ENCODE measurements at regions not wholly inside any gene's neighbourhood (a gene's known extent, or its start where the extent isn't known, plus 50 kb on each side); places are given as distances from the start of the nearest gene placed in this dataset.

DNA sequence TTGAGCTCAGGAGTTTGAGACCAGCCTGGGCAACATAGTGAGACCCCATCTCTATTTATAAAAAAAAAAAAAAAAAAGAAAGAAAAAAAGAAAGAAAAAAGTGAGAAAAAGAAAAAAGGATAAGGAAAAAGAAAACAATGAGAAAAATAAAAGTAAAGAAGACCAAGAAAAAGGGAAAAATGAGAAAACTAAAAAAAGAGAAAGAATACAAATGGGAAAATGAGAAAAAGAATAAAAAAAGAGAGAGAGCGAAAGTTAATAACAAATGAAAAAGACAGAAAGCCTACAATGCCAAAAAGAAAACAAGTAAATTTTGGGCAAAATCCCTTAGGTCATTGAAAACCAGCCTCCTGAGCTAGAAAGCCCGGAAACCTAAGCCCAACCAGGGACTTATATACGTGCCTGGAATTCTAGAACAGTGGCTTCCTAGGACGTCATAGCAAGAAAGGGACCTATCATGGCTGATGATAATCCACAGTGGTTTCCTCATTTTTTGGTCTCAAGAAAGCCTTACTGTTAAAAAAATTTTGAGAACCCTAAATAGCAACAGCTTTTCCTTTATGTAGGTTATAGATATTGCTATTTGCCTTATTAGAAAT lies 131.7 kb upstream of the CLINT1 start:
- Histone ChIP-seq H2AFZ (ENCODE audit: low read length) (no peak overlapping the region), H3K9ac (ENCODE audit: insufficient read depth, low read length) (no peak overlapping the region), H3K27ac (ENCODE audit: insufficient read depth, low read length) (no peak overlapping the region), H3K36me3 (ENCODE audit: control insufficient read depth, insufficient read depth, low read length) (no peaks in the 10 kb centered on the region), H3K9me3 (ENCODE audit: control insufficient read depth, insufficient read depth, low read depth, low read length) (no peaks in the 10 kb centered on the region), H3K27me3 (ENCODE audit: control insufficient read depth, insufficient read depth, low read length) (no peaks in the 10 kb centered on the region), H3K4me3 (replicated peaks in 1 of 4; ENCODE audit: control extremely low read depth in 1 of 4, insufficient read depth in 1 of 4, low read depth in 3 of 4, low read length in 4 of 4) (no peak overlapping the region), H4K20me1 (ENCODE audit: control insufficient read depth, extremely low read depth, insufficient read depth, low read length) (no peaks in the 10 kb centered on the region), H3K79me2 (ENCODE audit: control insufficient read depth, insufficient read depth, low read length) (no peaks in the 10 kb centered on the region), H3K4me2 (ENCODE audit: extremely low read depth, insufficient read depth, low read length) (no peak overlapping the region), H3K4me1 (ENCODE audit: control insufficient read depth, extremely low read depth, insufficient read depth, low read length) (no peaks in the 10 kb centered on the region)
- TF ChIP-seq EZH2 (IDR thresholded peaks at IDR 0.05; ENCODE audit: low read length, missing control alignments) (no peak), CTCF (conservative IDR thresholded peaks at IDR 0.05 in 1 of 2, IDR thresholded peaks at IDR 0.05 in 1 of 2; ENCODE audit: low read depth in 1 of 2, low read length in 2 of 2) (no peak)
- DNase-seq (ENCODE audit: low read depth in 2 of 2), result no peak

- no peak overlapping the region for H3K27ac ChIP-seq (ENCODE audit: insufficient read depth, low read length)
- H4K20me1 ChIP-seq (ENCODE audit: control insufficient read depth, extremely low read depth, insufficient read depth, low read length), result no peaks in the 10 kb centered on the region
- peak in 1 of 2 donors; percentile 39 for DNase-seq (ENCODE audit: low read depth in 2 of 2)
- H2AFZ ChIP-seq (ENCODE audit: low read length), result no peak overlapping the region
- no peaks in the 10 kb centered on the region for H3K9me3 ChIP-seq (ENCODE audit: control insufficient read depth, insufficient read depth, low read depth, low read length)
- H3K79me2 ChIP-seq (ENCODE audit: control insufficient read depth, insufficient read depth, low read length), result no peaks in the 10 kb centered on the region
- no peak overlapping the region for H3K9ac ChIP-seq (ENCODE audit: insufficient read depth, low read length)
- H3K36me3 ChIP-seq (ENCODE audit: control insufficient read depth, insufficient read depth, low read length), result no peaks in the 10 kb centered on the region
- no peaks in the 10 kb centered on the region for H3K27me3 ChIP-seq (ENCODE audit: control insufficient read depth, insufficient read depth, low read length)
- TF ChIP-seq CTCF (conservative IDR thresholded peaks at IDR 0.05 in 1 of 2, IDR thresholded peaks at IDR 0.05 in 1 of 2; ENCODE audit: low read depth in 1 of 2, low read length in 2 of 2) (no peak), EZH2 (IDR thresholded peaks at IDR 0.05; ENCODE audit: low read length, missing control alignments) (no peak)
- H3K4me2 ChIP-seq (ENCODE audit: extremely low read depth, insufficient read depth, low read length), result no peak overlapping the region
- no peaks in the 10 kb centered on the region for H3K4me1 ChIP-seq (ENCODE audit: control insufficient read depth, extremely low read depth, insufficient read depth, low read length)
- H3K4me3 ChIP-seq (replicated peaks in 1 of 4; ENCODE audit: control extremely low read depth in 1 of 4, insufficient read depth in 1 of 4, low read depth in 3 of 4, low read length in 4 of 4), result no peak overlapping the region
Measured at GRCh38 chr5:157989296-157989695, 130.4 kb upstream of the CLINT1 start.

- Histone ChIP-seq H3K27ac (ENCODE audit: insufficient read depth, low read length) (no peak overlapping the region), H3K4me3 (replicated peaks in 1 of 4; ENCODE audit: control extremely low read depth in 1 of 4, insufficient read depth in 1 of 4, low read depth in 3 of 4, low read length in 4 of 4) (no peak overlapping the region), H3K79me2 (ENCODE audit: control insufficient read depth, insufficient read depth, low read length) (no peaks in the 10 kb centered on the region), H3K9me3 (ENCODE audit: control insufficient read depth, insufficient read depth, low read depth, low read length) (no peaks in the 10 kb centered on the region), H3K4me1 (ENCODE audit: control insufficient read depth, extremely low read depth, insufficient read depth, low read length) (no peaks in the 10 kb centered on the region), H3K9ac (ENCODE audit: insufficient read depth, low read length) (no peak overlapping the region), H2AFZ (ENCODE audit: low read length) (no peak overlapping the region), H3K4me2 (ENCODE audit: extremely low read depth, insufficient read depth, low read length) (no peak overlapping the region), H3K27me3 (ENCODE audit: control insufficient read depth, insufficient read depth, low read length) (no peaks in the 10 kb centered on the region), H4K20me1 (ENCODE audit: control insufficient read depth, extremely low read depth, insufficient read depth, low read length) (no peaks in the 10 kb centered on the region), H3K36me3 (ENCODE audit: control insufficient read depth, insufficient read depth, low read length) (no peaks in the 10 kb centered on the region)
- no peak for DNase-seq (ENCODE audit: low read depth in 2 of 2)
- no peak for TF ChIP-seq CTCF (conservative IDR thresholded peaks at IDR 0.05 in 1 of 2, IDR thresholded peaks at IDR 0.05 in 1 of 2; ENCODE audit: low read depth in 1 of 2, low read length in 2 of 2)
- no peak for TF ChIP-seq EZH2 (IDR thresholded peaks at IDR 0.05; ENCODE audit: low read length, missing control alignments)
Measured at GRCh38 chr5:157987259-157987658, 128.3 kb upstream of the CLINT1 start.
